OCI-LY3 (cell line): ENCODE measurements at regions not wholly inside any gene's neighbourhood (a gene's known extent, or its start where the extent isn't known, plus 50 kb on each side); places are given as distances from the start of the nearest gene placed in this dataset.

ENCODE experiments used
- H2AFZ ChIP-seq: fragments of 200-600, 300-600 bp; shearing (Covaris generic); 2 replicates; pipeline ENCODE4 v1.6.0; 2014; ENCODE audit warnings: antibody characterized with exemption, low read depth, low read length
- H3K27ac ChIP-seq: fragments of 200-600, 300-600 bp; sonication (generic); 2 replicates; pipeline ENCODE4 v1.5.1; 2014; ENCODE audit warnings: mild to moderate bottlenecking, low read length, moderate library complexity, mixed read lengths
- H3K27me3 ChIP-seq: fragments of 200-600, 300-600 bp; sonication (generic); 2 replicates; pipeline ENCODE4 v1.6.1; 2014; ENCODE audit warnings: low read depth, low read length, mixed read lengths
- H3K36me3 ChIP-seq: fragments of 200-600, 300-600 bp; sonication (generic); replicated peaks from 2 replicates; pipeline ENCODE3; 2014; ENCODE audit warnings: low read depth, low read length, mixed read lengths
- H3K4me1 ChIP-seq: fragments of 300-600, 200-600 bp; sonication (generic); 2 replicates; pipeline ENCODE4 v1.6.1; 2014; ENCODE audit warnings: low read length, mixed read lengths
- H3K4me2 ChIP-seq: fragments of 200-600, 300-600 bp; sonication (generic); 2 replicates; pipeline ENCODE4 v1.6.1; 2014; ENCODE audit warnings: low read length, mixed read lengths
- H3K4me3 ChIP-seq: fragments of 300-600, 200-600 bp; sonication (generic); 2 replicates; pipeline ENCODE4 v1.5.1; 2014; ENCODE audit warnings: antibody characterized with exemption, mild to moderate bottlenecking, low read length, moderate library complexity
- H3K79me2 ChIP-seq: fragments of 300-600, 200-600 bp; shearing (Covaris generic); 2 replicates; pipeline ENCODE4 v1.6.1; 2014; ENCODE audit warnings: mild to moderate bottlenecking, low read length, mixed read lengths
- H3K9ac ChIP-seq: fragments of 300-600, 200-600 bp; shearing (Covaris generic); 2 replicates; pipeline ENCODE4 v1.6.0; 2014; ENCODE audit warnings: mild to moderate bottlenecking, low read length, moderate library complexity
- H3K9me3 ChIP-seq: fragments of 200-600, 300-600 bp; shearing (Covaris generic); 2 replicates; pipeline ENCODE4 v1.6.1; 2014; ENCODE audit warnings: low read length, mixed read lengths; ENCODE audit not compliant: insufficient read depth
- H4K20me1 ChIP-seq: fragments of 200-600, 300-600 bp; sonication (generic); 2 replicates; pipeline ENCODE4 v1.6.1; 2016; ENCODE audit warnings: low read length, mixed read lengths; ENCODE audit not compliant: insufficient read depth
- EZH2phosphoT487 ChIP-seq: fragments of 200-600 bp; shearing (Covaris generic); IDR thresholded peaks from 2 replicates; pipeline ENCODE4 v1.6.1; 2018; ENCODE audit warnings: antibody characterized with exemption, mixed run types, low read depth
- TF ChIP-seq, protein P1 (sequence below): fragments of 200-600, 300-600 bp; sonication (generic); IDR thresholded peaks from 2 replicates; pipeline ENCODE4 v1.5.1; 2014; ENCODE audit warnings: antibody characterized with exemption, low read length, low read depth

DNA sequence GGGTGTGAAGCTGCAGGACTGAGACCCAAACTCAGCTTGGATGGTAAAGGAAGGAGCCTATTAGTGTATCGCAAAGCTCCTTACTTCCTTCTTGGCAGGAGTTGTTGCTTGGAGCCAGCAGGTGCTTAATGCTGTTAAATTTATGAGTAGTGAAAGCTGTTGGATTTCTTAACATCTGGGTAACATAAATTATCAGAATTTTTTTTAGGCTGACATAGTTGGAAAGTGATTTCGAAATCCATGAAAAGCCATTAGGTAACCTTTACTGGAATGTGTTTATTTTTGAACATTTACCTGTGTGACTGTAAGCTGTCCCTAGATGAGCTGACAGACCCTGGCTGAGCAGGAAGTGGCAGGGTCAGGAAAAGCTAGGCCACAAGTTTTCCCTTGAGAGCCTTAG is 470.4 kb upstream of the SLC35B3 start:
- Histone ChIP-seq H3K36me3 (no peaks in the 10 kb centered on the region), H3K9me3 (no peaks in the 10 kb centered on the region), H3K79me2 (no peaks in the 10 kb centered on the region), H3K27ac (no peak overlapping the region), H3K4me2 (no peak overlapping the region), H3K4me3 (no peak overlapping the region), H4K20me1 (no peaks in the 10 kb centered on the region), H3K27me3 (no peaks in the 10 kb centered on the region), H2AFZ (no peak overlapping the region), H3K9ac (no peak overlapping the region), H3K4me1 (no peaks in the 10 kb centered on the region)
- TF ChIP-seq, protein P1, sequence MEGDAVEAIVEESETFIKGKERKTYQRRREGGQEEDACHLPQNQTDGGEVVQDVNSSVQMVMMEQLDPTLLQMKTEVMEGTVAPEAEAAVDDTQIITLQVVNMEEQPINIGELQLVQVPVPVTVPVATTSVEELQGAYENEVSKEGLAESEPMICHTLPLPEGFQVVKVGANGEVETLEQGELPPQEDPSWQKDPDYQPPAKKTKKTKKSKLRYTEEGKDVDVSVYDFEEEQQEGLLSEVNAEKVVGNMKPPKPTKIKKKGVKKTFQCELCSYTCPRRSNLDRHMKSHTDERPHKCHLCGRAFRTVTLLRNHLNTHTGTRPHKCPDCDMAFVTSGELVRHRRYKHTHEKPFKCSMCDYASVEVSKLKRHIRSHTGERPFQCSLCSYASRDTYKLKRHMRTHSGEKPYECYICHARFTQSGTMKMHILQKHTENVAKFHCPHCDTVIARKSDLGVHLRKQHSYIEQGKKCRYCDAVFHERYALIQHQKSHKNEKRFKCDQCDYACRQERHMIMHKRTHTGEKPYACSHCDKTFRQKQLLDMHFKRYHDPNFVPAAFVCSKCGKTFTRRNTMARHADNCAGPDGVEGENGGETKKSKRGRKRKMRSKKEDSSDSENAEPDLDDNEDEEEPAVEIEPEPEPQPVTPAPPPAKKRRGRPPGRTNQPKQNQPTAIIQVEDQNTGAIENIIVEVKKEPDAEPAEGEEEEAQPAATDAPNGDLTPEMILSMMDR, result no peak
- TF ChIP-seq EZH2phosphoT487, result no peak

DNA sequence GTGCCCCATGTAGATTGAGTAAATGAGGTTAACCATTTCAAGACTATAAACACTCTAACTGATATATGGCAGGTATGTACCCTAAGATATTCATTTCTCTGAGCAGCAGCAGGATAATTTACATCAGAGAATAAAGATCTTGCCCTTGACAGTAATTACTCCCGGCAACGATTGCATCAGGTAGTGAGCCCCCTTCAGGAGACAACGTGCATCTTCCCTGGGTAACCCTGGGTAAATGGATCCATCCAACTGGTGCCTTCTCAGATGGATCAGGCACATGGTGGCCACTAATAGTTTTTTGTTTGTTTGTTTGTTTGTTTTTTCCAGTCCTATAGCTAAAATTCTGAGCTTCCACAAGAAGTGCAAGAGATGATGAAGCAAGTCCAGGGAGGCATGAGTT is 469.4 kb upstream of the SLC35B3 start:
- Histone ChIP-seq H3K36me3 (no peaks in the 10 kb centered on the region), H3K79me2 (no peaks in the 10 kb centered on the region), H3K9me3 (no peaks in the 10 kb centered on the region), H3K27me3 (no peaks in the 10 kb centered on the region), H4K20me1 (no peaks in the 10 kb centered on the region), H3K9ac (no peak overlapping the region), H3K4me3 (no peak overlapping the region), H3K4me2 (no peak overlapping the region), H3K4me1 (0 out of 2 replicates have a peak, but pooled peaks cover 3% of the 10 kb centered on the region), H3K27ac (no peak overlapping the region), H2AFZ (no peak overlapping the region)
- TF ChIP-seq EZH2phosphoT487, result no peak
- TF ChIP-seq, protein P1, result peak; percentile 47

DNA sequence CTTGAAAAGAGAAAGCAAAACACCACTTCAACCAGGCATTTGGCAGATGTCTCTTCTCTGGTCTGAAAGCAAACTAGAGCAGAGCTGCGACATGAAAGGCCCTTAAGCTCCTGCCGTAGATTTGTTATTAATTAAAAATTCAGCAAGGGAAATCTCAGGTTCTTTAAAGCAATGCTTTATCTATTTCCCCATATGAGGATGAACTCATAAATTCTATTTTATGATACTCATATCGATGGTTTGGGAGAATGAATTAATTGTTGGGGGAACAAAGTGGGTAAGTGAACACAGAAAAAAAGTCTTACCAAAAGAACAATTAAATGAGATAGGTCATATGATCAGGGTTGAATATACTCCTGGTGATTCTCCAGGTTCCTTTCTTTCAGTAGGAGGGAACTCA is 464.7 kb upstream of the SLC35B3 start:
- H2AFZ ChIP-seq, result no peak overlapping the region
- H4K20me1 ChIP-seq, result no peaks in the 10 kb centered on the region
- H3K27me3 ChIP-seq, result no peaks in the 10 kb centered on the region
- TF ChIP-seq, protein P1, result no peak
- no peak for TF ChIP-seq EZH2phosphoT487
- H3K27ac ChIP-seq, result no peak overlapping the region
- no peaks in the 10 kb centered on the region for H3K36me3 ChIP-seq
- 0 out of 2 replicates have a peak, but pooled peaks cover 4% of the 10 kb centered on the region for H3K4me1 ChIP-seq
- H3K79me2 ChIP-seq, result no peaks in the 10 kb centered on the region
- H3K4me3 ChIP-seq, result no peak overlapping the region
- no peak overlapping the region for H3K9ac ChIP-seq
- H3K9me3 ChIP-seq, result no peaks in the 10 kb centered on the region
- peak overlapping the region; percentile 9; the same call in 1 of the 2 replicates for H3K4me2 ChIP-seq

DNA sequence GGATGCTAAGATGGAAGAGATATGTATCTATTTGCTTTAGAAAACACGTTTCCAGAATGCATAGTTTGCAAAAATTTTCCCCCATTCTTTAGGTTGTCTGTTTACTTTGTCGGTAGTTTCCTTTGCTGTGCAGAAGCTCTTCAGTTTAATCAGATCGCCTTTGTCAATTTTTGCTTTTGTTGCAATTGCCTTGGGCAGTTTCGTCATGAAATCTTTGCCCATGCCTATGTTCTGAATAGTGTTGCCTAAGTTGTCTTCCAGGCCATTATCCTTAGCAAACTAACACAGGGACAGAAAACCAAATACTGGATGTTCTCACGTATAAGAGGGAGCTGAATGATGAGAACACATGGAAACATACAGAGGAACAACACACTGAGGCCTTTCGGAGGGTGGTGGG is 454.2 kb upstream of the SLC35B3 start:
- Histone ChIP-seq H4K20me1 (no peaks in the 10 kb centered on the region), H3K4me2 (no peak overlapping the region), H3K27me3 (no peaks in the 10 kb centered on the region), H3K9me3 (no peaks in the 10 kb centered on the region), H3K27ac (no peak overlapping the region), H3K36me3 (no peaks in the 10 kb centered on the region), H3K4me3 (no peak overlapping the region), H3K4me1 (no peaks in the 10 kb centered on the region), H3K9ac (no peak overlapping the region), H2AFZ (no peak overlapping the region), H3K79me2 (no peaks in the 10 kb centered on the region)
- TF ChIP-seq, protein P1, result no peak
- no peak for TF ChIP-seq EZH2phosphoT487
